HUES6 (cell line): ENCODE measurements at regions not wholly inside any gene's neighbourhood (a gene's known extent, or its start where the extent isn't known, plus 50 kb on each side); places are given as distances from the start of the nearest gene placed in this dataset.

ENCODE experiments used
- H3K27ac ChIP-seq: 2 replicates; pipeline ENCODE4 v1.7.0; 2013; ENCODE audit warnings: low read depth, mild to moderate bottlenecking, low read length, inconsistent platforms
- H3K27me3 ChIP-seq: 2 replicates; pipeline ENCODE4 v1.6.1; 2013; ENCODE audit warnings: low read length; ENCODE audit not compliant: control insufficient read depth, insufficient read depth
- H3K36me3 ChIP-seq: 2 replicates; pipeline ENCODE4 v1.6.1; 2013; ENCODE audit warnings: low read length; ENCODE audit not compliant: control insufficient read depth, insufficient read depth
- H3K4me1 ChIP-seq: 2 replicates; pipeline ENCODE4 v1.6.1; 2013; ENCODE audit warnings: low read length; ENCODE audit not compliant: control insufficient read depth, insufficient read depth
- H3K4me3 ChIP-seq: 2 replicates; pipeline ENCODE4 v1.5.1; 2013; ENCODE audit warnings: low read depth, low read length
- H3K9ac ChIP-seq: one replicate; pipeline ENCODE4 v1.6.1; 2013; ENCODE audit warnings: mild to moderate bottlenecking, low read length
- H3K9me3 ChIP-seq: 2 replicates; pipeline ENCODE4 v1.6.1; 2013; ENCODE audit warnings: low read depth, low read length; ENCODE audit not compliant: control insufficient read depth, insufficient read depth

DNA sequence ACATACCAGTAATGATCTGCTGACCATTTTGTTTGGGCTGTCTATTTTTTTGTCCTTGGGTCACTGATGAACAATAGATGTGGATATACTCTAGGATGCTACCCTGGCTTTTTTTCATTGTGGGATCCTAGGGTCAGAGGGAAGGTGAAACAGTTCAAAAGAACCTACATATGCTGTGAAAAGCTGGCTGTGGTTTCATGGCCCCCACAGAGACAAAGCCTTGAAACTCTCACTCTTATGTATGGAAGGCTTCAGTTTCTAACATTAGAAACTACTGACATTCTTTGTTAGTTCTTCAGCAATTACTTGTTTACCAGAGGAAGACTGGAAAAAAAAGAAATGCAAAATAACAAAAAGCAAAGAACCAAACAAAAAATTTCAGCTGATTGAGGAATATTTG lies 250.7 kb downstream of the FAT3 start:
- Histone ChIP-seq H3K36me3 (no peaks in the 10 kb centered on the region), H3K4me1 (peaks cover 4% of the 10 kb centered on the region; the same call in 1 of the 2 replicates), H3K4me3 (no peak overlapping the region), H3K9ac (no peak overlapping the region), H3K9me3 (no peaks in the 10 kb centered on the region), H3K27me3 (no peaks in the 10 kb centered on the region), H3K27ac (no peak overlapping the region)

DNA sequence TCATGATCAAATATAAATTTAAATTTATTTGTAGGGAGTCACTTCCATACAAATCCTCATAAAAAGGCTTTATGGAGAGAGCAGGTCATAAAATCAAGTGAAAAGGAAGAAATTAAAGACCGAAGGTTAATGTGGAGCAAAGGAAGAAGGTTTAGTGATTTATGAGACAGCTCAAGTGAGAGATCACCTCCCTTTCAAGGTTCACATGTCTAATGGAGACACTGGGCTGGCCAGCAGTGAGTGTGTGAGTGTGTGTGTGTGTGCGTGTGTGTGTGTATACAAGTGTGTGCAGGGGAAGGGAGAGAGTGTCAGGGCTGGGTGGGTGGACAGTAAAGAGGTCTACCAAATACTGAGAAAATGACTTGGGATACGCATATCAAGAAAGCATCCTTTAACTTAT lies 251.2 kb downstream of the FAT3 start:
- peaks cover 4% of the 10 kb centered on the region; the same call in 1 of the 2 replicates for H3K4me1 ChIP-seq
- no peak overlapping the region for H3K27ac ChIP-seq
- H3K9ac ChIP-seq: no peak overlapping the region
- no peaks in the 10 kb centered on the region for H3K9me3 ChIP-seq
- no peak overlapping the region for H3K4me3 ChIP-seq
- H3K36me3 ChIP-seq: no peaks in the 10 kb centered on the region
- H3K27me3 ChIP-seq: no peaks in the 10 kb centered on the region

DNA sequence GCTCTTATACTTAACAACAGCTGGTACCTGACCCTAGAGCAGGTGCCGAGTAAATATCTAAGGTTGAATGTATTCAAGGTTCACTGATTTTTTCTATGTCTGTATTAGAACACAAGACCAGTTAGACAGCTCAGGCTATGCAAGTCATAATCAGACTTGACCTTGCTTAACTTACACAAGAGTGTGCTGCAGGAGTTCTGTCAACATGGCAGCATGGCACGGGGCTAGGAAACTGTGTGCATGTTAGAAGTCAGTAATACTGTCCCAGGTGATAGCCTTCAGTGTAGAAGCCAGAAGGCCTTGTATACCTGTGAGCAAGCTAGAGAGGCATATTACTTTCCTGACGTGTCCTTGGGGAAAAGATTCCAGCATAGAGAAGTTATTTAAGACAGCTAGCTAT lies 253.1 kb downstream of the FAT3 start:
- H3K4me1 ChIP-seq: peaks cover 7% of the 10 kb centered on the region
- no peak overlapping the region for H3K9ac ChIP-seq
- no peaks in the 10 kb centered on the region for H3K36me3 ChIP-seq
- H3K9me3 ChIP-seq: no peaks in the 10 kb centered on the region
- H3K27ac ChIP-seq: no peak overlapping the region
- no peak overlapping the region for H3K4me3 ChIP-seq
- H3K27me3 ChIP-seq: no peaks in the 10 kb centered on the region

- Histone ChIP-seq H3K27ac (no peak overlapping the region), H3K4me1 (peaks cover 4% of the 10 kb centered on the region; the same call in 1 of the 2 replicates), H3K36me3 (no peaks in the 10 kb centered on the region), H3K9me3 (no peaks in the 10 kb centered on the region), H3K9ac (no peak overlapping the region), H3K27me3 (no peaks in the 10 kb centered on the region), H3K4me3 (no peak overlapping the region)
Observed at GRCh38 chr11:92480499-92480898, 255.9 kb downstream of the FAT3 start.

DNA sequence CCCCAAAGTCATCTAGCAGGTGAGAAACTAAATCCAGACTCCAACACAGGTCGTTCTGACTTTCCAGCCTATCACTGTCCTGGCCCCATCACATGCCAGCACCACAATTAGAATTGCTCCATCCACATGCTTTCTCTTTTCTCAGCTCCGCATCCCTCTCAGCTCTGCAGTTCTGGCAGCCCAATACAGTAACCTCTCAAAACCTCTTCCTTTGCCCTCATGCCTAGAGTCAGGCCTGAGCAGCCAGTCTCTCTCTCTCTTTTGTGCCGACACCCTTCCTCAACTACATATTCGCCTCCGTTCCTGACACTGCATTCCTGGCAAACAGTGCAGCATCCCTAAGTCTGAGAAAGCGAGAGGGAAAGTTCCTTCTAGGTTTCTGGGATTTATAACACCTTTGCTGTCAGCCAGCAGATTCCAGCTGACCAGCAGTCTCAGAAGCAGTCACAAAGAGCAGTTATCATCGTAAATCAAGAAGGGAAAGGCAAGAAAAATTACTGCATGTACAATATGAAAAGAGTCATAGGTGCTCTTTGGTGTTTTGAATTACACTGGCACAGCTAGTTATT lies 258.0 kb downstream of the FAT3 start:
- Histone ChIP-seq H3K36me3 (no peaks in the 10 kb centered on the region), H3K4me1 (peaks cover 4% of the 10 kb centered on the region; the same call in 1 of the 2 replicates), H3K9ac (no peak overlapping the region), H3K4me3 (no peak overlapping the region), H3K9me3 (no peaks in the 10 kb centered on the region), H3K27me3 (no peaks in the 10 kb centered on the region), H3K27ac (no peak overlapping the region)

DNA sequence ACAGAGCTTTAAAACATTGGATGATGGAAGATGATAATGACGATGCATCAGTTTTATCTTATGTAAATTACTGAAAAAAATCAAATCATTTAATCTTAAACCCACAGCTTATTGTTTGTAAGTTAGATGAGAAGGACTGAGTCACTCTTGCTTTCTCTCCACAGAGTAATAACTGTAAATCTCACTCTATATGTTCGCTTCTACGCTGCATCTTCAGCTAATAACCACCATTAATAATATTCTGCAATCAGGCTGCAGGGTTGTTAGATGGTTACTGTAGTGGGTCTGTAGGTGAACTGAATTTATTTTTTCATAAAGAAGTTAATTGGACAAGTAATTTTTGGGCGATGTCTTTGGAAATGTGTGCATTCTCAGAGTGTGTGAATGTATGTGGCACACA lies 260.0 kb downstream of the FAT3 start:
- Histone ChIP-seq H3K4me1 (peaks cover 4% of the 10 kb centered on the region; the same call in 1 of the 2 replicates), H3K36me3 (no peaks in the 10 kb centered on the region), H3K27ac (no peak overlapping the region), H3K4me3 (no peak overlapping the region), H3K9ac (no peak overlapping the region), H3K9me3 (no peaks in the 10 kb centered on the region), H3K27me3 (no peaks in the 10 kb centered on the region)

DNA sequence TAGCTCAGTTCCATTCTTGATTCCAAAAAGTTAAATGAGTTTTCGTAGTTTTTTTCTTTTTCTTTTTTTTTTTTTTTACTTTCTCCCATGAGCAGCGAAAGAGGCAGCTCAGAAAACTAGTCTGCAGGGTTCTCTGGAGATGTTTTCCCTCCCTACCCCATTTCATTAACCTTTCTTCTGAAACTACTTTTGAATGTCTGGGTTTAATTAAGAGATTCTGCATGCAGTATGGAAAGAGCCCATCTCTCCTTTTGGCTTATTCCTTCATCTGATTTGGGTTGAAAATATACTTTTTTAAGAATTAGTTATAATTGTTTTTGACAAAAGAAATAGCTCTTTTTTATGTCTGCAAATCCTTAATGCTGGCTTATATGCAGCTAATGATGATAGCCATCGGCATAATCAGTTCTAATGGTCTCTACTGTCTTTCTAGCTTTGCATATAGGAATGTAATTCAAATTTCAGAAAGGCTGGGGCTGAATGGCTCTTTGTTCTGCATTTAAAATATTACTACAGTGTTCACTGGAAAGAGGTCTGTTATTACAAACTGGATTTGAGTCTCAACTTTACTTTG lies 265.3 kb downstream of the FAT3 start:
- H3K27me3 ChIP-seq: no peaks in the 10 kb centered on the region
- H3K27ac ChIP-seq: no peak overlapping the region

DNA sequence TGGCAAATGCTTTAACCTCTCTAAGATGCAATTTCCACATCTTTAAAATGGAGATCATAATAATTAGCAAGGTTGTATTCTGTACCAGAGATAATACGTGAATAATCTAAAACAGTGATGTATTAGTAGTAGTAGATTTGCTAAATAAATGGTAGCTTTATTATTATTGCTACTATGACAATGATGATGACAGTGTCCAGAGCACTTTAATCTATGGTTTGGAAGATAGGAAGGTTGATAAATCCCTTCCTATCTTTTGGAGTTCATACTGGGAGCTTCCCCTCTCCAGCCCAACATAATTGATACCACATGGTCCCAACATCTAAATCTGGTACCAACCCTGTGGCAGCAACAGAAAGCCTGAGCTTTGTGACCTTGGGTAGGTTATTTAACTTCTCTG lies 267.8 kb downstream of the FAT3 start:
- H3K27ac ChIP-seq: no peak overlapping the region
- no peaks in the 10 kb centered on the region for H3K9me3 ChIP-seq
- no peak overlapping the region for H3K9ac ChIP-seq
- H3K4me3 ChIP-seq: no peak overlapping the region
- H3K4me1 ChIP-seq: no peaks in the 10 kb centered on the region
- no peaks in the 10 kb centered on the region for H3K27me3 ChIP-seq
- H3K36me3 ChIP-seq: no peaks in the 10 kb centered on the region

More for the DNA sequence above, 265.3 kb downstream of the FAT3 start:
- Histone ChIP-seq H3K4me1 (no peaks in the 10 kb centered on the region), H3K9me3 (no peaks in the 10 kb centered on the region), H3K36me3 (no peaks in the 10 kb centered on the region), H3K4me3 (no peak overlapping the region), H3K9ac (no peak overlapping the region)

DNA sequence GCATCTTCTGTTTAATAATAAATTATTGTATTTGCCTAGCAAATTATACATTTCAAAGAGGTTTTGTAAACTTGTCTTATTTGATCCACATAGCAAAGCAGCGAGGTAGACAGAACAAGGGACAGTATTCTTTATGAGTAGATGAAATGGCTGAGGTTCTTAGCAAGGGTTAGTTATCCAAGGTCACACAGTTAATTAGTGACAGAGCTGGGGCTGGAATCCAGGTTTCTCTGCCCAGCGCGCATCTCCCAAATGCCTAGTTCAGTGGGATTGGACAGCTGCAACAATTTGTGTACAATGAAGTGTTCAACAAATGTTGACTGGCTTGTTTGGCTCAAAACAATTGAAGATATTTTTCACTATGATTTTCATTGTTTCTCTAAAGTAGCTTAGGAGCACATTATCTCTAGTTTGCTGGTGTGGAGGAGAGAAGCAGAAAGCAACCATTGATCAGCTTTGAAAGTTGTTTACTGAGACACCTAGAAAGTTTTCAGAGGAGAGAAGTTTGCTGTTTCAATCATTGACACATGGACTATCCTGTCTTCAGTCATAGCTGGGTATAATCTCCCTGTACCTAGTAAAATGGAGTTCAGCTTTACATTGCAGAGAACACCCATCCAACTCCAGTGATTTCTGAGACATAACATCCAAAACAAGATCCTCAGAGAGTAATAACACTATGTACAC lies 270.6 kb downstream of the FAT3 start:
- no peaks in the 10 kb centered on the region for H3K36me3 ChIP-seq
- H3K4me3 ChIP-seq: no peak overlapping the region

GRCh38 chr11:92500453-92500852 lies 275.8 kb downstream of the FAT3 start:
- no peak overlapping the region for H3K27ac ChIP-seq
- no peaks in the 10 kb centered on the region for H3K27me3 ChIP-seq
- H3K4me1 ChIP-seq: no peaks in the 10 kb centered on the region
- no peak overlapping the region for H3K4me3 ChIP-seq
- H3K36me3 ChIP-seq: no peaks in the 10 kb centered on the region
- no peak overlapping the region for H3K9ac ChIP-seq
- no peaks in the 10 kb centered on the region for H3K9me3 ChIP-seq

More for the DNA sequence above, 270.6 kb downstream of the FAT3 start:
- no peaks in the 10 kb centered on the region for H3K9me3 ChIP-seq
- H3K9ac ChIP-seq: no peak overlapping the region
- H3K4me1 ChIP-seq: no peaks in the 10 kb centered on the region
- no peak overlapping the region for H3K27ac ChIP-seq
- no peaks in the 10 kb centered on the region for H3K27me3 ChIP-seq

- Histone ChIP-seq H3K4me3 (no peak overlapping the region), H3K27ac (no peak overlapping the region), H3K27me3 (no peaks in the 10 kb centered on the region), H3K4me1 (no peaks in the 10 kb centered on the region; the same call in 1 of the 2 replicates), H3K36me3 (no peaks in the 10 kb centered on the region), H3K9ac (no peak overlapping the region), H3K9me3 (no peaks in the 10 kb centered on the region)
Observed at GRCh38 chr11:92501066-92501739, 276.6 kb downstream of the FAT3 start.
